ENCODE measurements at regions not wholly inside any gene's neighbourhood (a gene's known extent, or its start where the extent isn't known, plus 50 kb on each side); places are given as distances from the start of the nearest gene placed in this dataset.

- TF ChIP-seq ZNF281 (CRISPR knock-in tag; IDR thresholded peaks at IDR 0.05; ENCODE audit: borderline replicate concordance), result peak; percentile 58; the same call in 1 of the 2 replicates
- TF ChIP-seq HOXD1 (CRISPR knock-in tag; IDR thresholded peaks at IDR 0.05), result peak; percentile 93
- TF ChIP-seq ZNF17 (CRISPR knock-in tag; IDR thresholded peaks at IDR 0.05), result 0 out of 2 replicates have a peak, but pooled peaks have one; percentile 41
- TF ChIP-seq RCOR2 (CRISPR knock-in tag; IDR thresholded peaks at IDR 0.05), result peak; percentile 59; the same call in 1 of the 2 replicates
- TF ChIP-seq ZBTB39 (CRISPR knock-in tag; IDR thresholded peaks at IDR 0.05), result peak; percentile 65
- TF ChIP-seq ATF4 (CRISPR knock-in tag; IDR thresholded peaks at IDR 0.05), result peak in 1 of 2 experiments; percentile 69; a peak in 1 of 4 replicates
- peak; percentile 82 for TF ChIP-seq ZNF616 (CRISPR knock-in tag; IDR thresholded peaks at IDR 0.05; ENCODE audit: low read depth)
- TF ChIP-seq ZNF567 (CRISPR knock-in tag; IDR thresholded peaks at IDR 0.05; ENCODE audit: borderline replicate concordance), result peak; percentile 93
- TF ChIP-seq GRHL1 (CRISPR knock-in tag; conservative IDR thresholded peaks at IDR 0.05), result no peak
- peak; percentile 55 for TF ChIP-seq ZNF770 (CRISPR knock-in tag; IDR thresholded peaks at IDR 0.05)
- peak; percentile 47; the same call in 1 of the 2 replicates for TF ChIP-seq ELF1 (CRISPR knock-in tag; IDR thresholded peaks at IDR 0.05)
- no peak; the same call in 1 of the 2 replicates for TF ChIP-seq ZNF792 (CRISPR knock-in tag; IDR thresholded peaks at IDR 0.05)
- no peak for TF ChIP-seq ZSCAN12 (CRISPR knock-in tag; IDR thresholded peaks at IDR 0.05)
- peak; percentile 99 for TF ChIP-seq ZBTB38 (CRISPR knock-in tag; IDR thresholded peaks at IDR 0.05)
- TF ChIP-seq MAFF (IDR thresholded peaks at IDR 0.05; ENCODE audit: low read depth, low read length), result 0 out of 2 replicates have a peak, but pooled peaks have one; percentile 31
- peak; percentile 94 for TF ChIP-seq ZFP91 (CRISPR knock-in tag; IDR thresholded peaks at IDR 0.05; ENCODE audit: borderline replicate concordance)
- TF ChIP-seq KDM5B (CRISPR knock-in tag; IDR thresholded peaks at IDR 0.05; ENCODE audit: borderline replicate concordance), result peak; percentile 97
These were observed 189.4 kb upstream of the GLI2 start (continued) for GRCh38 chr2:120546048-120546864.
